ENCODE measurements at regions not wholly inside any gene's neighbourhood (a gene's known extent, or its start where the extent isn't known, plus 50 kb on each side); places are given as distances from the start of the nearest gene placed in this dataset.

GRCh38 chr3:106386050-106386449, 517.2 kb upstream of the CBLB start:
- H3K36me3 ChIP-seq, result no peaks in the 10 kb centered on the region
- no peak for TF ChIP-seq CTCF (IDR thresholded peaks at IDR 0.05)
- no peaks in the 10 kb centered on the region for H3K9me3 ChIP-seq
- H3K4me1 ChIP-seq (ENCODE audit: control insufficient read depth in 1 of 2, insufficient read depth in 1 of 2, low read depth in 1 of 2, low read length in 1 of 2), result no peaks in the 10 kb centered on the region
- H3K4me3 ChIP-seq (ENCODE audit: low read depth in 1 of 2, low read length in 1 of 2), result no peak overlapping the region
- no peak overlapping the region for H3K27ac ChIP-seq
- H3K27me3 ChIP-seq, result no peaks in the 10 kb centered on the region

- Histone ChIP-seq H3K27me3 (no peaks in the 10 kb centered on the region), H3K4me1 (ENCODE audit: control insufficient read depth in 1 of 2, insufficient read depth in 1 of 2, low read depth in 1 of 2, low read length in 1 of 2) (no peaks in the 10 kb centered on the region), H3K27ac (no peak overlapping the region), H3K9me3 (no peaks in the 10 kb centered on the region), H3K4me3 (ENCODE audit: low read depth in 1 of 2, low read length in 1 of 2) (no peak overlapping the region), H3K36me3 (no peaks in the 10 kb centered on the region)
- TF ChIP-seq CTCF (IDR thresholded peaks at IDR 0.05), result no peak
These were observed 524.1 kb upstream of the CBLB start for GRCh38 chr3:106392915-106393314.

- TF ChIP-seq CTCF (IDR thresholded peaks at IDR 0.05), result no peak
- no peaks in the 10 kb centered on the region for H3K9me3 ChIP-seq
- no peak overlapping the region for H3K4me3 ChIP-seq (ENCODE audit: low read depth in 1 of 2, low read length in 1 of 2)
- H3K27ac ChIP-seq, result no peak overlapping the region
- no peaks in the 10 kb centered on the region for H3K27me3 ChIP-seq
- no peaks in the 10 kb centered on the region for H3K4me1 ChIP-seq (ENCODE audit: control insufficient read depth in 1 of 2, insufficient read depth in 1 of 2, low read depth in 1 of 2, low read length in 1 of 2)
- H3K36me3 ChIP-seq, result no peaks in the 10 kb centered on the region
These were observed 528.2 kb upstream of the CBLB start for GRCh38 chr3:106397006-106397405.

GRCh38 chr3:106398891-106399600, 530.2 kb upstream of the CBLB start:
- Histone ChIP-seq H3K4me3 (ENCODE audit: low read depth in 1 of 2, low read length in 1 of 2) (no peak overlapping the region), H3K27ac (no peak overlapping the region), H3K36me3 (no peaks in the 10 kb centered on the region), H3K27me3 (no peaks in the 10 kb centered on the region), H3K9me3 (no peaks in the 10 kb centered on the region), H3K4me1 (ENCODE audit: control insufficient read depth in 1 of 2, insufficient read depth in 1 of 2, low read depth in 1 of 2, low read length in 1 of 2) (no peaks in the 10 kb centered on the region)
- no peak for TF ChIP-seq CTCF (IDR thresholded peaks at IDR 0.05)

GRCh38 chr3:106399761-106400160, 530.9 kb upstream of the CBLB start:
- no peak overlapping the region for H3K27ac ChIP-seq
- no peak overlapping the region for H3K4me3 ChIP-seq (ENCODE audit: low read depth in 1 of 2, low read length in 1 of 2)
- no peaks in the 10 kb centered on the region for H3K9me3 ChIP-seq
- H3K36me3 ChIP-seq, result no peaks in the 10 kb centered on the region
- no peak for TF ChIP-seq CTCF (IDR thresholded peaks at IDR 0.05)
- H3K27me3 ChIP-seq, result no peaks in the 10 kb centered on the region
- no peaks in the 10 kb centered on the region for H3K4me1 ChIP-seq (ENCODE audit: control insufficient read depth in 1 of 2, insufficient read depth in 1 of 2, low read depth in 1 of 2, low read length in 1 of 2)

Measured in neutrophil (primary cell).